GM18498 (cell line): ENCODE measurements at regions not wholly inside any gene's neighbourhood (a gene's known extent, or its start where the extent isn't known, plus 50 kb on each side); places are given as distances from the start of the nearest gene placed in this dataset.
A peak's percentile ranks its signal among the peaks of the same experiment; 100 is the strongest.
"Not testable (repeated sequence)": the region's sequence is repeated elsewhere in the genome, so short reads cannot be mapped to it uniquely, and the experiment has no call there.

Experiments used
- ATAC-seq: cut with Tn5 transposase; IDR thresholded peaks from one replicate; pipeline ENCODE4 v1.9.1; 2021; ENCODE audit warnings: mild to moderate bottlenecking, moderate library complexity; ENCODE audit not compliant: unreplicated experiment

DNA sequence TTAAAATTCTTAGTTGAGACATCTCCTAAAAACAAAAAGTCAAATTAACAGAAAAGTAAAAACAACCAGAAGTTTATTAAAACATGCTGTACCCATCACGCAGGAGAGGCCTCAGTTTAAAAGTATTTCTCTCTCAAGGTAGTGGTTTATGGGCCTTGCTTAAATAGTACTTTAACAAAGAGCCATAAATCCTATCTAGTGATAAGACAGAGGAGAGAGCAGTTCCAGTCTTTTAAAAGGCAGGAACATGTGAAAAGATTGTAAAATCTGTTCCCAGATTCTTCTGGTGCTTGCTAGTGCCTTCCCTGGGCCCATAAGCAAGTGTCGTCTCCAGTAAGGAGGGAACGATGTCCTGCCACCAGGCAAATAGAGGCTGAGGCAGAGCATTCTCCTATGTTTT, 476.3 kb upstream of the ADGRL3 start:
- ATAC-seq = no peak

DNA sequence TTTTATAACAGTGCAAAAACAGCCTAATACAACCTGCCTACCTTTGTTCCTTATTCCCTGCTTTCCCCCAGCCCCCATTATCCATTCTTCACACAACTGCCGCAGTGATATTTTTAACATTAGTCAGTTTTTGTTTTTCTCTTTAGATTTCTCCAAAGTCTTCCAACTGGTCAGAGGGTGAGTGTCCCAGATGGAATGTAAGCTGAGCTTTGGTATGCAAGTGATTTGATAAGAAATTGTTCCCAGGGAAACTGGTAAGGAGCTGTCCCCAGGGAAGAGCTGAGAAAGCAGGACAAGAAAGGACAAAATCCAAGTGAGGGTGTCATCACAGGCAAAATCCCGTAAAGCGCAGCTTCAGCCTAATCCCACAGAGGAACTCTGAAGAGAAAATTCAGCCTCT, 475.5 kb upstream of the ADGRL3 start:
- ATAC-seq = no peak

DNA sequence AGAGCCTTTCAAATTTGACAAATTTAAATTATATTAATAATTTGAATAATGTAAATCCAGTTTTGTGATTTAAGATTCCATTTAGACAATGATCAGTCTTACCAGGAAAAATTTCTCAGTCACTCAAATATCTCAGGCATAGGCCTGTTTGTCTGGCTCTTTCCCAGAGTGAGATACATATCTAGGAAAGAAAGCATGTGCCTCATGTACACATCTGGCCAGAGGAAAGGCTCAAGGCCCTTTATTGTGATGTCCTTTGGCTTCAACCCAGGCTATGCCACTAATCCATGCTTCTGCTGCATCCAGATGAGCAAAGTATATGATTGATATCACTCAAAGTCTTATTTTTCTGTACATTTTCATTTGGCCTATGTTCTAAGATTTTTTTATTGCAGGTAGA, 473.3 kb upstream of the ADGRL3 start:
- ATAC-seq = no peak

DNA sequence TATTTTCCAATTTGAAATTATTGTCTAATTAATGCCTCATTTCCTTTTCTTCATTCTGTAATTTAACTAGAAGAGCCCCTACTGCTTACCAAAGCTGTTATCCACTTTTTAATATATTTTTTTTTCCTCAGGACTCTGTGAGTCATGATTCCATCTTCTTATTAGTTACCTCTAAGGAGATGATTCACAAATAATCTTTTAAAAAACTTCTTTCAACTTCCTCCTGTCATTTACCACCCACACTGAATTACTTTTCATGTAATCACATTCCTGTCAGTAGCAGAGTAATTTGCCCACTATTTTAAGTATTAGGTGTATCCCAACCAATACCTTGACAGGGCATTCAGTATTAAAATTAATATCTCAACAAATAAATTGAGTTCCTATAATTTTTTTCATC, 470.9 kb upstream of the ADGRL3 start:
- ATAC-seq = no peak

GRCh38 chr4:60729764-60730163, 470.4 kb upstream of the ADGRL3 start:
- not testable (repeated sequence) for ATAC-seq

DNA sequence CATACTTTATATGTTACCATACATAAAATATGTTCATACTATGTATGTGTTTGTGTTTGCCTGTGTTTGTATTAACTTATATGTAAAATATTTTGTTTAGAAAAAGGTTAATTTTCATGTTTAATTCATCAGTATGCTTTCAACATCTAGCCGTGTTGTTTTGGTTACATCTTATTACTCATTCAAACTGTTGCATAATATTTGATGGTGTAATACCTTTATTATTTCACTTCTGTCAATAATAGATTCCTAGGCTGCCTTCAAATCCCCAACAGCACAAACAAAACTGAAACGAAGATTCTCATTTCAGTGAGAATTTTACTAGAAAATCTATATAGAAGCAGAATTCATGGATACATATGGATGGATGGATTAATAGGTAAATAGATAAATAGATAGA, 462.3 kb upstream of the ADGRL3 start:
- no peak for ATAC-seq

GRCh38 chr4:60743654-60744053, 456.5 kb upstream of the ADGRL3 start:
- ATAC-seq = no peak

GRCh38 chr4:60744767-60745166, 455.4 kb upstream of the ADGRL3 start:
- no peak for ATAC-seq

DNA sequence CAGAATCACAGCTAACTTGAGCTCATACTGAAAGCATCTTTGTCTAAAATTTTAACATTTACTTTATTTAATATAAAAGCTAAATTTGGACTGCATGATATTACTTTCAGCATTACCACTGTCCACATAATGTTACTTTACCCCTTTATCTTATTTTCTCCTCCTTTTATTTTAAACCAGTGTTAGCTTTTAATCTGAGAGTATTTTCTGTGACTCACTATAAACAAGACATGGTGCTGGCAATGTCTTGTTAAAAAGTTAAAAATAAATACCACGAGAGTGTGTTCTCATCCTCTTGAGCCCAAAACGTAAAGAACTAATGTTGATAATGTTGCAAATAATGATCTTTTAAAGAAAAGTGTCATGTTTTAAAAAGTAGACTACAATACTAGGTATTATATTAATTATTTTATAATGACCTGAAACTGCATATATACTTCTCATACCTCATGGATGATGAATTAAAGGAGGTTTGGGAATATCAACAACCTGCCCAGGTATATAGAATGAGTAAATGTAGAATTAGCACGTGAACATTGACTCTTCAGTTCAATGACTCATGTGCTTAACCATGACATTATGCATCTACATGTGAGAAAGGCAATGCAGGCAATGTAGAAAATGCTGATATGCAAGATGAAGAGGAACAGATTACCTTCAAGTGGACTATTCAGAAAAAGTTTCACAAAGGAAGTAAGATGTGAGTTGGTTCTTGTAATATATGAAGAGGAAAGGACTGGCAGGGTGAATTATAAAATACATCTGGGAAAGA, 454.1 kb upstream of the ADGRL3 start:
- no peak for ATAC-seq

DNA sequence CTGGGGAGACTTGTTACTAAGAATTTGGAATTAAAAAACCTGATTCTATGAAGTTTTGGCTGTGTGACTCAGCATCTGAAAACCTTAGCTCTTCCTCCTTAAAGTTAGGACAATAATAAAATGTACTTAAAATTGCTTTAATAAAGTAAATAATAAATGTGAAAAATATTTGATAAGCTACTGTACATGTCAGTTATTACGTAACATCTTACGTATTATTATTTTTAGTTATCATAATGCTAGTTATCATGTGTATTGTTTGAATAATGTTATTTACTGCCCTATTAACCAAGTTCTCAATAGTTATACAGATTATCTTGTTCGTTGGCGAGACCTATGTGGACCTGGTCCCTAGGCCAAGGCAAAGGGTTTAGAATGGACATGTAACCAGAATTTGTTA, 449.2 kb upstream of the ADGRL3 start:
- ATAC-seq = no peak

GRCh38 chr4:60757986-60758680, 442.0 kb upstream of the ADGRL3 start:
- ATAC-seq = no peak

DNA sequence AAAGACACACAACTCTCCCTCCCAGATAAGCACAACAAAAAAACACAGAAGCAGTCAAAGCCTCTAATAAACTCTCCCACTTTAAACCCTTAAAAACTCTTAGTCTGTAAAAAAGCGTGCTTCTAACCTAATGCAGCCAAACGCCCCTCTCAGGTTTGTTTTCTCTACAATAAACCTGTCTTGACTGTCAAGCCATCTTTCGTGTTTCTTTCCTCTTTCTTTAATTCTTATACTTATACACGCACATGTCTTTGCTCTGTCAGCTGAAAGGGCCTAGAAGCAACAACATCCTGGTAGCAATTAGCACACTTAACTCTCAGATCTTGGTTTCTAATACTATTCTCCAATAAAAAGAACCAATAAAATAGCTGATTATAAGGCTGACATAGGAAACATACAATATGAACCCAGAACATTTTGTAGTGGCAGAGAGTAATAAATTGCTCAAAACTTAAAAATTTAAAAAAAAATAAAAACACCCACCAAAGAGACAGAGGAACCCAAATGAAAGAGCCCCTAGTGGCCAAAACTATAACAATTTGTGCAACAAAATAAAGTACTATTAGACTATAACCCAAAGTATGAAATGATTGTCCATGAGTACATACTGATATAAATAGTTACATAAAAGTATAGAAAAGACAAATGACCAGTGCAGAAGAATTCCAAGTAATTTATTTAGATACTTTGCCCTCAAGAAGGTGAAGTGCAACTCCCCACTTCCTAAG, 440.4 kb upstream of the ADGRL3 start:
- no peak for ATAC-seq

DNA sequence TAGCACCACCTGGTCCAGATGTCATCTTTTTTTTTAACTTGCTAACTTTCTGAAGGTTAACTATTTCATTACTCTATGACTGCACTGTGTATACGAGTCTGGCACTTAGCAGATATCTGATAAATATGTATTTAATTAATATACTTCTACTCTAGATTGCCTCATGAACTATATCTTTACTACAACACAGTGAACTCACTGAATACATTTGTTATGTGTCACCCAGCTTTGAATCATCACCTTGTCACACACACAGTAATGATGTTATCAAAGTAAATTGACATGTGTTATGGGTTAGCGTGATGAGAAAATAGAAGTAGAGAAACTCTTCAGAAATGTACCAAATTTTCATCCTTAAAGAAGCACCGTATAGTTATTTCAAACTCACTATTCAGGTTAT, 419.3 kb upstream of the ADGRL3 start:
- no peak for ATAC-seq

GRCh38 chr4:60790608-60791007, 409.5 kb upstream of the ADGRL3 start:
- no peak for ATAC-seq

DNA sequence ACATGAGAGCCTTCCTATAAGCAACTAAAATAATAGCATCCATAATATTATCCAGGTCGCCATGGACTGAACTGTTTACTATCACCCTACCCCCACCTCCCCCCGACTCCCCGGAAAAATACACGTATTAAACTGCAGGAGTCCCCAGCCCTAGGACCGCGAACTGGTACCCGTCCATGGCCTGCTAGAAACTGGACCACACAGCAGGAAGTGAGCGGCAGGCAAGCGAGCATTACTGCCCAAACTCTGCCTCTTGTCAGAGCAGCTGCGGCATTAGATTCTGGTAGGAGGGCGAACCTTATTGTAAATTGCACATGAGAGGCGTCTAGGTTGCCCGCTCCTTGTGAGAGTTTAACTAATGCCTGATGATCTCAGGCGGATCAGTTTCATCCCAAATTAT, 405.8 kb upstream of the ADGRL3 start:
- no peak for ATAC-seq

- no peak for ATAC-seq
These were observed 400.9 kb upstream of the ADGRL3 start for GRCh38 chr4:60799214-60799613.

DNA sequence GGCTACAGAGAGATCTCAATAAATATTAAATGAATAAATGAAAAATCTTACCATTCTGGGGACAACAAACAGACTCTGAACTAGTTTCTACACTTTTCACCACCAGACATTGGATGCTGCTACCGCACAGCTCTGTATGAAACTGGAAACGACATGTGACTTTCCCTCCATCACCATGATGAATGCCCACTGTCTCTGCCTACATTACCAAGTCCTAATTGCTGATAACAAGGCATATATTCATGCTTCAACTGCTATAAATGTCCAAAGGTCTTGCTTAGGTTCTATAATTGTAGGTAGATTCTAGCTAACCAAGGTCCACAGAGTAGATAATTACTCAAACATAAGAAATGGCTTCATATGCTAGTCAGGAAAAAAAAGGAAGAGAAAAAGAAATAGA, 399.4 kb upstream of the ADGRL3 start:
- ATAC-seq = no peak

GRCh38 chr4:60805500-60806313, 394.4 kb upstream of the ADGRL3 start:
- peak; percentile 56 for ATAC-seq

DNA sequence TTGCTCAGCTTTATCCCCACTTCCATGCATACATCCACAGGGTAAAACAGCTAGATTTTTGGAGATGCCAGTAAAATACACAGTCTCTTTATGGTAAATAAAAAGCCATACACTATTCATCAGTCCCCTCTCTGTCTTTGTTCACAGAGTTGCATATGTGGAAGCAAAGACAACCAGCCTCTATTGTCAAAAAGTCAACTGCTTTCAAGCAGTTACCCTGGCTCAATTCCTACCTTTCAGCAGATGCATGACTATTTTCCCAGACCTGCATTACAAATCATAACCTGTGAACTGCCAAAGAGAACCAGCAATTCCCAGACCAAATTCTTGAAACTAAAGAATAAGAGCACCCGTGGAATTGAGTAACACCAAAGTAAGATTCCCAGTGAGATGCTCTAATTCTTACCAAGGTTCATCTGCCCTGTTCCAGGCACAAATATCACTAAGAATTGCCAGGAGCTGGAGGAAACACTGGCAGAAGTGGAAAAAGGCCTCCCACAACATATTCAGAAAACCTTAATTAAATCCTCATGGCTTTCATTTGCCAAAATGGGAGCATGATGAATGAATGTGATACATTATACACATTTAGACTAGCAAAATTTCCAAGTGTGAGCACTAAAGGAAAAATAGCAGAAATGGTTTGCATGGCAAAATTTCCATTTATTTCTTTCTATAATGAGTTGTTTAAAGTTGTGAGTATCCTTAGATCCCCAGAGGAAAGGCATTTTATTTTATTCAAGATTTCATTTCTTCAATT, 391.2 kb upstream of the ADGRL3 start:
- ATAC-seq = no peak

GRCh38 chr4:60809486-60809800, 390.7 kb upstream of the ADGRL3 start:
- ATAC-seq = no peak

- no peak for ATAC-seq
These were observed 387.3 kb upstream of the ADGRL3 start for GRCh38 chr4:60812811-60813210.
